Fibroblast of lung (primary cell): ENCODE measurements at regions not wholly inside any gene's neighbourhood (a gene's known extent, or its start where the extent isn't known, plus 50 kb on each side); places are given as distances from the start of the nearest gene placed in this dataset.
"Not testable (repeated sequence)": the region's sequence is repeated elsewhere in the genome, so short reads cannot be mapped to it uniquely, and the experiment has no call there.

ENCODE experiments used
- DNase-seq, 2 donors: peaks; one replicate each; pipeline versions ENCODE4 v3.0.0 to v3.0.0-alpha.2; 2010; ENCODE audit warnings: low read depth in 2 of 2
- H2AFZ ChIP-seq: 2 replicates; pipeline ENCODE4 v1.5.1; 2012; ENCODE audit warnings: low read length, control low read depth, inconsistent platforms
- H3K27ac ChIP-seq: 2 replicates; pipeline ENCODE4 v1.5.1; 2011; ENCODE audit warnings: low read length, control low read depth; ENCODE audit not compliant: insufficient read depth
- H3K27me3 ChIP-seq: 2 replicates; pipeline ENCODE4 v1.5.1; 2011; ENCODE audit warnings: mild to moderate bottlenecking, low read length; ENCODE audit not compliant: control insufficient read depth, insufficient read depth
- H3K36me3 ChIP-seq: 2 replicates; pipeline ENCODE4 v1.5.1; 2011; ENCODE audit warnings: low read length; ENCODE audit not compliant: control insufficient read depth, insufficient read depth
- H3K4me1 ChIP-seq: 2 replicates; pipeline ENCODE4 v1.5.1; 2011; ENCODE audit warnings: low read length; ENCODE audit not compliant: control insufficient read depth, insufficient read depth; ENCODE audit errors: extremely low read depth
- H3K4me2 ChIP-seq: 2 replicates; pipeline ENCODE4 v1.5.1; 2011; ENCODE audit warnings: low read length, control low read depth; ENCODE audit not compliant: insufficient read depth; ENCODE audit errors: extremely low read depth
- H3K4me3 ChIP-seq, 4 experiments: fragments of 200-600 bp in 1 of 4; sonication (generic) in 1 of 4; replicated peaks in 1 of 4; 2 replicates each; pipeline ENCODE4 v1.5.1; 2011 to 2016; ENCODE audit warnings: low read length in 4 of 4, low read depth in 3 of 4, mild to moderate bottlenecking in 3 of 4, control low read depth in 2 of 4, inconsistent platforms in 1 of 4, mixed read lengths in 1 of 4; ENCODE audit not compliant: insufficient read depth in 1 of 4; ENCODE audit errors: control extremely low read depth in 1 of 4
- H3K79me2 ChIP-seq: 2 replicates; pipeline ENCODE4 v1.5.1; 2012; ENCODE audit warnings: mild to moderate bottlenecking, low read length, inconsistent platforms; ENCODE audit not compliant: control insufficient read depth, insufficient read depth
- H3K9ac ChIP-seq: 2 replicates; pipeline ENCODE4 v1.5.1; 2011; ENCODE audit warnings: mild to moderate bottlenecking, low read length, control low read depth; ENCODE audit not compliant: insufficient read depth
- H3K9me3 ChIP-seq: 2 replicates; pipeline ENCODE4 v1.5.1; 2012; ENCODE audit warnings: low read depth, low read length; ENCODE audit not compliant: control insufficient read depth, insufficient read depth
- H4K20me1 ChIP-seq: 2 replicates; pipeline ENCODE4 v1.5.1; 2011; ENCODE audit warnings: low read length; ENCODE audit not compliant: control insufficient read depth, insufficient read depth; ENCODE audit errors: extremely low read depth
- CTCF ChIP-seq, 2 donors: IDR thresholded peaks in 1 of 2; conservative IDR thresholded peaks in 1 of 2; 1 replicate in 1 of 2; 2 replicates in 1 of 2; pipeline ENCODE4 v1.5.1; 2011 to 2012; ENCODE audit warnings: low read length in 2 of 2, control low read depth in 1 of 2, inconsistent platforms in 1 of 2, low read depth in 1 of 2, mild to moderate bottlenecking in 1 of 2
- EZH2 ChIP-seq: IDR thresholded peaks from 2 replicates; pipeline ENCODE4 v1.5.1; 2012; ENCODE audit warnings: low read length, control low read depth, mild to moderate bottlenecking; ENCODE audit errors: missing control alignments

GRCh38 chr2:31784868-31785267 lies 204.1 kb upstream of the SRD5A2 start:
- no peak for DNase-seq
- Histone ChIP-seq H3K79me2 (no peaks in the 10 kb centered on the region), H3K4me3 (no peak overlapping the region), H3K9ac (no peak overlapping the region), H4K20me1 (no peaks in the 10 kb centered on the region), H3K4me1 (no peaks in the 10 kb centered on the region), H3K27ac (no peak overlapping the region), H3K4me2 (no peak overlapping the region), H3K9me3 (no peaks in the 10 kb centered on the region), H2AFZ (no peak overlapping the region), H3K27me3 (no peaks in the 10 kb centered on the region), H3K36me3 (no peaks in the 10 kb centered on the region)
- no peak for TF ChIP-seq EZH2
- TF ChIP-seq CTCF (conservative IDR thresholded peaks at IDR 0.05 in 1 of 2, IDR thresholded peaks at IDR 0.05 in 1 of 2; ENCODE audit: low read depth in 1 of 2, low read length in 2 of 2) = no peak

GRCh38 chr2:31783446-31784091 lies 202.8 kb upstream of the SRD5A2 start:
- not testable (repeated sequence) for H3K36me3 ChIP-seq, H3K4me3 ChIP-seq, H3K27me3 ChIP-seq, H3K4me2 ChIP-seq, H2AFZ ChIP-seq, DNase-seq, H3K4me1 ChIP-seq, H3K9ac ChIP-seq, H3K9me3 ChIP-seq, H3K27ac ChIP-seq, H4K20me1 ChIP-seq, H3K79me2 ChIP-seq

- Histone ChIP-seq H2AFZ (no peak overlapping the region), H3K4me3 (no peak overlapping the region), H3K4me2 (no peak overlapping the region), H3K9me3 (no peaks in the 10 kb centered on the region), H4K20me1 (no peaks in the 10 kb centered on the region), H3K27ac (no peak overlapping the region), H3K4me1 (no peaks in the 10 kb centered on the region), H3K79me2 (no peaks in the 10 kb centered on the region), H3K36me3 (no peaks in the 10 kb centered on the region), H3K9ac (no peak overlapping the region), H3K27me3 (no peaks in the 10 kb centered on the region)
- no peak for DNase-seq
- TF ChIP-seq CTCF (conservative IDR thresholded peaks at IDR 0.05 in 1 of 2, IDR thresholded peaks at IDR 0.05 in 1 of 2; ENCODE audit: low read depth in 1 of 2, low read length in 2 of 2) = no peak
- TF ChIP-seq EZH2 = no peak
Observed at GRCh38 chr2:31778153-31778552, 197.4 kb upstream of the SRD5A2 start.
